GM12878 (cell line): ENCODE measurements at regions not wholly inside any gene's neighbourhood (a gene's known extent, or its start where the extent isn't known, plus 50 kb on each side); places are given as distances from the start of the nearest gene placed in this dataset.

Source experiments
- BRCA1 ChIP-seq: IDR thresholded peaks from 2 replicates; pipeline ENCODE4 v1.6.1; 2011; ENCODE audit warnings: low read depth, low read length, improper control_type of control experiment
- ETV6 ChIP-seq, 2 experiments: fragments of 450-650 bp in 1 of 2; IDR thresholded peaks in 1 of 2; conservative IDR thresholded peaks in 1 of 2; 2 replicates each; pipeline ENCODE4 v1.6.1; 2014; ENCODE audit warnings: antibody characterized with exemption in 1 of 2, borderline replicate concordance in 1 of 2, low read depth in 1 of 2, mild to moderate bottlenecking in 1 of 2, moderate library complexity in 1 of 2
- SMC3 ChIP-seq: IDR thresholded peaks from 2 replicates; pipeline ENCODE4 v1.6.1; 2011; ENCODE audit warnings: low read length, improper control_type of control experiment, borderline replicate concordance
- SUZ12 ChIP-seq: fragments of 200-600 bp; sonication (generic); IDR thresholded peaks from one replicate; pipeline ENCODE4 v1.6.1; 2018; ENCODE audit warnings: antibody characterized with exemption, mild to moderate bottlenecking; ENCODE audit not compliant: unreplicated experiment
- TF ChIP-seq, protein P1 (sequence below), 3 experiments: IDR thresholded peaks in 2 of 3; conservative IDR thresholded peaks in 1 of 3; 2 replicates each; pipeline ENCODE4 v1.5.1; 2011; ENCODE audit warnings: low read depth in 3 of 3, low read length in 3 of 3, mild to moderate bottlenecking in 3 of 3, control low read depth in 2 of 3, moderate library complexity in 2 of 3, inconsistent platforms in 1 of 3, mixed read lengths in 1 of 3; ENCODE audit not compliant: control insufficient read depth in 2 of 3, insufficient read depth in 1 of 3; ENCODE audit errors: extremely low read depth in 1 of 3

DNA sequence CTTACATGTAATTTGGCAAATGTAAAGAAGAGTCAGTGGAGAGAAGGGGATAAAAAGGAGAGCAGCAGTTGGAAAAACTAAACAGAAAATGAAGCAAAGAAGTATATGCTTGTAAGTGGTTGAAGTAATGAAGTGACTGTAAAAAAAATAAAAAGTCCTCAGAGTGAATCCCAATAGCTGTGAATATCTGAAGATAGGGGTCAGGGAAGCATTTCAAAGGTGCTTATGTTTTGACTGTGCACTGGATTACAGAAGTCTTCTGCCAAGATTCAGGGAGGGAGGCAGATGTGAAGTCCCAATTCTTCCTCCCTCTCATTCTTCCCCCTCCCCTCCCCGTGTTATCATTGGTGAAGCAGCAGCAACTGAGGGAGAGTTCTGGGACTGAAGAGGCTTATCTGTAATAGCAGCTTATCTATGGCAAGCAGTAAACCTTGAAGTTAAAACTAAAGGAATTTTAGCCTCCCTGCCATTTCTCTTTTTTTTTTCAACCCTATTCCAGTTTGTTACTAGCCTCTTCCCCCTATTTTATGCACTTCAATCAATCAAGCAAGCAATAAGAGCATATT is 597.9 kb downstream of the IGSF11 start:
- TF ChIP-seq, protein P1, sequence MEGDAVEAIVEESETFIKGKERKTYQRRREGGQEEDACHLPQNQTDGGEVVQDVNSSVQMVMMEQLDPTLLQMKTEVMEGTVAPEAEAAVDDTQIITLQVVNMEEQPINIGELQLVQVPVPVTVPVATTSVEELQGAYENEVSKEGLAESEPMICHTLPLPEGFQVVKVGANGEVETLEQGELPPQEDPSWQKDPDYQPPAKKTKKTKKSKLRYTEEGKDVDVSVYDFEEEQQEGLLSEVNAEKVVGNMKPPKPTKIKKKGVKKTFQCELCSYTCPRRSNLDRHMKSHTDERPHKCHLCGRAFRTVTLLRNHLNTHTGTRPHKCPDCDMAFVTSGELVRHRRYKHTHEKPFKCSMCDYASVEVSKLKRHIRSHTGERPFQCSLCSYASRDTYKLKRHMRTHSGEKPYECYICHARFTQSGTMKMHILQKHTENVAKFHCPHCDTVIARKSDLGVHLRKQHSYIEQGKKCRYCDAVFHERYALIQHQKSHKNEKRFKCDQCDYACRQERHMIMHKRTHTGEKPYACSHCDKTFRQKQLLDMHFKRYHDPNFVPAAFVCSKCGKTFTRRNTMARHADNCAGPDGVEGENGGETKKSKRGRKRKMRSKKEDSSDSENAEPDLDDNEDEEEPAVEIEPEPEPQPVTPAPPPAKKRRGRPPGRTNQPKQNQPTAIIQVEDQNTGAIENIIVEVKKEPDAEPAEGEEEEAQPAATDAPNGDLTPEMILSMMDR (IDR thresholded peaks at IDR 0.05 in 2 of 3, conservative IDR thresholded peaks at IDR 0.05 in 1 of 3; ENCODE audit: control insufficient read depth in 2 of 3, extremely low read depth in 1 of 3, insufficient read depth in 1 of 3, low read depth in 3 of 3, low read length in 3 of 3) = no peak
- no peak for TF ChIP-seq BRCA1
- no peak for TF ChIP-seq SUZ12
- TF ChIP-seq SMC3 = no peak
- no peak for TF ChIP-seq ETV6 (conservative IDR thresholded peaks at IDR 0.05 in 1 of 2, IDR thresholded peaks at IDR 0.05 in 1 of 2; ENCODE audit: borderline replicate concordance in 1 of 2, low read depth in 1 of 2)
